GM10266 (cell line): ENCODE measurements at regions not wholly inside any gene's neighbourhood (a gene's known extent, or its start where the extent isn't known, plus 50 kb on each side); places are given as distances from the start of the nearest gene placed in this dataset.

Experiments
- DNase-seq: peaks from one replicate; pipeline ENCODE4 v3.0.0; 2012; ENCODE audit errors: extremely low spot score
- TF ChIP-seq, protein P1 (sequence below): IDR thresholded peaks from 2 replicates; pipeline ENCODE4 v1.5.1; 2012; ENCODE audit warnings: mild to moderate bottlenecking, low read depth; ENCODE audit not compliant: control insufficient read depth, insufficient read depth; ENCODE audit errors: missing control alignments

DNA sequence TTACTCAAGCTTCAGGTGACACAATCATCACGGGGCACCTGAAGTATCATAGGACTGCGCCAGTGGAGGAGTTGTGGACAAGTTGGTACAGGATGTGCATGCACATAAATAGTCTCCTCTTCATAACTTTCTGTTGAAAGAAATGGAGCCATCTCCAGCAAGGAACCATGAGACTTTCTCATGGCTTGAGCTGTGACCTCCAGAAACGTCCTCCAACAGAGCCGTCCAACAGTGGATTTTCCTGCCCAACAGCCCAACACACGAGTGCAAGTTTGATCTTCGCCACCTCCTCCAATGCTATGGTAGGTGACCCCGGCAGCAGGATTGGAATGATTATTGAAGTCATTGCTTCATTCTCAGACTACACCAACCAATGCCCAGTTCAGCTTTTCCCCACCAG lies 105.1 kb upstream of the ZNF507 start:
- DNase-seq, result no peak
- TF ChIP-seq, protein P1, sequence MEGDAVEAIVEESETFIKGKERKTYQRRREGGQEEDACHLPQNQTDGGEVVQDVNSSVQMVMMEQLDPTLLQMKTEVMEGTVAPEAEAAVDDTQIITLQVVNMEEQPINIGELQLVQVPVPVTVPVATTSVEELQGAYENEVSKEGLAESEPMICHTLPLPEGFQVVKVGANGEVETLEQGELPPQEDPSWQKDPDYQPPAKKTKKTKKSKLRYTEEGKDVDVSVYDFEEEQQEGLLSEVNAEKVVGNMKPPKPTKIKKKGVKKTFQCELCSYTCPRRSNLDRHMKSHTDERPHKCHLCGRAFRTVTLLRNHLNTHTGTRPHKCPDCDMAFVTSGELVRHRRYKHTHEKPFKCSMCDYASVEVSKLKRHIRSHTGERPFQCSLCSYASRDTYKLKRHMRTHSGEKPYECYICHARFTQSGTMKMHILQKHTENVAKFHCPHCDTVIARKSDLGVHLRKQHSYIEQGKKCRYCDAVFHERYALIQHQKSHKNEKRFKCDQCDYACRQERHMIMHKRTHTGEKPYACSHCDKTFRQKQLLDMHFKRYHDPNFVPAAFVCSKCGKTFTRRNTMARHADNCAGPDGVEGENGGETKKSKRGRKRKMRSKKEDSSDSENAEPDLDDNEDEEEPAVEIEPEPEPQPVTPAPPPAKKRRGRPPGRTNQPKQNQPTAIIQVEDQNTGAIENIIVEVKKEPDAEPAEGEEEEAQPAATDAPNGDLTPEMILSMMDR, result no peak

DNA sequence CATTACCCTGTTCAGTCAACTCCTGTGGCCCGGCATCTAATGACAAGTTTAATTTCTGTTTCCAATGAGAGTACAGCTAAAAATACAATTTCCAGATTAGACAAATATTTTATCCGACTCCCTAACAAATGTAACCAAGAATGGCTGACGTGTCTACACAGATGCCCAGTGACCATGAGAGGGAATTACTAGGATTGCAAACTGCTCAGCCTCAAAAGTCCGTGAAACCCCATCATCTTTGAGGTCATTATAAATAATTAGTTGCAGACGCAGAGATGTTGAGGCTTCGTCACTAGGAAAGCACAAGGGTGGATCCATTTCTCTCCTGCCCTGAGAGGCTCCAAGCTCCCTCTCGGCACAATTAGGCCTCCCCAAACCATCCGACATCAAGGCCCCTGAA lies 104.1 kb upstream of the ZNF507 start:
- TF ChIP-seq, protein P1, result no peak
- DNase-seq, result no peak

DNA sequence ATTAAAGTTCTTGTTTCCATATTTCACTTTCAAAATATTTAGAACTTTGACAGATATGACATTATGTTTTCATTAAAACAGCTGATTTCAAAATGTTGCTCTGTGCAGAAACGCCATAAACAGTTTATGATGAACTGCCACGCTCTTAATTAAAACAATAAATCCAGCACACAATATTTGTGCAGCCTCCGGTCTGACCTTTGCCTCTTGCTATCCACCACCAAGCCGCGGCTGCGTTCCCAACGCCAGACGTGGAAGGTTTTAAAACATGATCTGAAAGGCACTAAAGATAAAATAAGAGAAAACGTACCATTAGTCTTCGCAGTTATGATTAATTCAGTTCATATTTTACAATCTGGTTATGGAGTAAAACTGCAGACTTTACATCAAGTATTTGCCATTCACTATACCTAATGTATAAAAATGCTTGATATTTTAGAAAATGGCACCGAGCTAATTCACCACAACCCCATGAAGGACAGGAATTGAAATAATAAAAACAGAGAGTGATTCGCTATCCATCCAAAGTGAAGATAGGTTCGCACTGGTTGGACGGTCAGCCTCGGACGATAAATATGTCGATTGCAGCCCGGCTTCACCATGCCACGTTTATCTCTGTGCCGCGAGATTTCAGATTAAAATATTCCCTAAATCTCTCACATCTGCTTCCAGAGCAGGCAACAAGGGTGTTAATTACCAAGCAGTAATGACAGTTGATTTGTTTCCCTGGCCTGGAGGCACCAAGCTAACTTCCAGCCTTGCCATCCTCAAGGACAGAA lies 103.3 kb upstream of the ZNF507 start:
- no peak for DNase-seq
- TF ChIP-seq, protein P1, result no peak

DNA sequence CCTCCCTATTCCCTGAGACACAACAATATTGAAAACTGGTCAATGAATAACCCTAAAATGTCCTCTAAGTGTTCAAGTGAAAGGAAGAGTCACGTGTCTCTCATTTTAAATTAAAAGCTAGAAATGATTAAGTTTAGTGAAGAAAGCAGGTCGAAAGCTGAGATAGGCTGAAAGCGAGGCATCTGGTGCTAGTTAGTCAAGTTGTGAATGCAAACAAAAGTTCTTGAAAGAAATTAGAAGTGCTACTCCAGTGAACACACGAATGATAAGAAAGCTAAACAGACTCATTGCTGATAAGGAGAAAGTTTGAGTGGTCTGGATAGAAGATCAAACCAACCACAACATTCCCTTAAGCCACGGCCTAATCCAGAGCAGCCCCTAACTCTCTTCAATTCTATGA lies 99.4 kb upstream of the ZNF507 start:
- DNase-seq, result no peak
- TF ChIP-seq, protein P1, result no peak

GRCh38 chr19:32251634-32252332 lies 93.6 kb upstream of the ZNF507 start:
- DNase-seq, result no peak
- TF ChIP-seq, protein P1, result no peak

- TF ChIP-seq, protein P1, result no peak
- no peak for DNase-seq
Measured at GRCh38 chr19:32252333-32252669, 93.1 kb upstream of the ZNF507 start.

- DNase-seq, result no peak
- TF ChIP-seq, protein P1, result no peak
Measured at GRCh38 chr19:32253683-32254508, 91.5 kb upstream of the ZNF507 start.
